GM10266 (cell line): ENCODE measurements at regions not wholly inside any gene's neighbourhood (a gene's known extent, or its start where the extent isn't known, plus 50 kb on each side); places are given as distances from the start of the nearest gene placed in this dataset.

Experiments
- DNase-seq: peaks from one replicate; pipeline ENCODE4 v3.0.0; 2012; ENCODE audit errors: extremely low spot score
- CTCF ChIP-seq: IDR thresholded peaks from 2 replicates; pipeline ENCODE4 v1.5.1; 2012; ENCODE audit warnings: mild to moderate bottlenecking, low read depth; ENCODE audit not compliant: control insufficient read depth, insufficient read depth; ENCODE audit errors: missing control alignments

GRCh38 chr5:28415791-28416443, 1377.5 kb upstream of the CDH9 start:
- no peak for TF ChIP-seq CTCF
- DNase-seq, result no peak

DNA sequence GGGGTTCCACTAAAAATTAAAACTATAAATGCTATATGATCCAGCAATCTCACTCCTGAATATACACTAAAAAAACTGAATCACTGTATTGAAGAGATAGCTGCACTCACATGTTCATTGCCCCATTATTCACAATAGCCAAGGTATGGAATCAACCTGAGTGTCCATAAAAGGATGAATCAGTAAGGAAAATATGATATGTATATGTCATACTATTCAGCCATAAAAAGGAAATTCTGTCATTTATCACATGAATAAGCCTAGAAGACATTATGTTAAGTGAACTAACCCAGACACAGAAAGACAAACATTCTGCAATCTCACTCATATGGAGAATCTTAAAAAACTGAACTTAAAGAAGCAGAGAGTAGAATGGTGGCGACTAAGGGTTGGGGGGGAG, 1376.2 kb upstream of the CDH9 start:
- no peak for TF ChIP-seq CTCF
- DNase-seq, result no peak

- TF ChIP-seq CTCF, result no peak
- DNase-seq, result no peak
Measured at GRCh38 chr5:28408651-28409050, 1370.3 kb upstream of the CDH9 start.

DNA sequence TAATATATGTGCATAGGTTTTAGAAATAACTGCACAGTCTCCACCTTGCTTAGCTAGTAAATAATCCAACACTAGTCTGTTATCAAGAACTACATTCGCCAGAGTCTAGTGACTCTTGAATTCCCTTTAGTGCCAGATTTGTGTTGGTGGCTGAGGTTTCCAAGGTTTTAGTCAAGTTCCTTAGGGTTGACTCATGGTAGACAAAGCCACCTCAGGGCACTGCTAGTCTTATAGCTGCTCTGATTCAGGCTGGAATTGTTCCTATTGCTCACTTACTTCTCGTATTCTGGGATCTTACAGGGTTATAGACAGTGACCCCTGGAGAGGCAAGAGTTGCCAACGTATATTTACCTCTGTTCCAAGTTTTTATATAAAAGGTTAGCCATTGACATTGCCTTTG, 1369.8 kb upstream of the CDH9 start:
- no peak for TF ChIP-seq CTCF
- DNase-seq, result no peak

- TF ChIP-seq CTCF, result no peak
- no peak for DNase-seq
Measured at GRCh38 chr5:28404363-28405071, 1366.1 kb upstream of the CDH9 start.

GRCh38 chr5:28403846-28404245, 1365.5 kb upstream of the CDH9 start:
- DNase-seq, result no peak
- no peak for TF ChIP-seq CTCF

- no peak for DNase-seq
- no peak for TF ChIP-seq CTCF
Measured at GRCh38 chr5:28402590-28403301, 1364.4 kb upstream of the CDH9 start.
